ENCODE measurements at regions not wholly inside any gene's neighbourhood (a gene's known extent, or its start where the extent isn't known, plus 50 kb on each side); places are given as distances from the start of the nearest gene placed in this dataset.

DNA sequence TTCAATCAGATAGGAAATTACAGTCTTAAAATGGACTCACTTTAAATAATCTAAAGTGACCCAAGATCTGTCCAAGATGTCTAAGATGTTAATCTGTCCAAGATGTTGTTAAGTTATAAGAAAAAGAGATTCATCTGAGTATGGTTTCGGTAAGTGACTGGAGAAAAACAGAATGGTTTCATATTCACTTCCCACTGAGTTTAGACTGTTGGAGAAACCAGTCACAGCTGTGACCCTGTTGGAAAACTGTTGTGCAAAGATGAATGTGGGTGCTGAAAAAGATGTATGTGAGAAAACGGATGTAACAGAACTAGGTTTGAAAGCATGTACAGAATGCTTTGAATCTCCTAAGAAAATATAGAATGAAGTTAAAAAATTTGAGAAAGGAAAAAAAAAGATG, 325.9 kb downstream of the COL12A1 start:
- H3K36me3 ChIP-seq (replicated peaks), result no peaks in the 10 kb centered on the region
- DNase-seq, result no peak
- H3K27ac ChIP-seq, result peak overlapping the region; percentile 37
- no peaks in the 10 kb centered on the region for H3K27me3 ChIP-seq (replicated peaks)
- H3K4me3 ChIP-seq (ENCODE audit: low read depth, low read length), result no peak overlapping the region
- TF ChIP-seq CTCF (IDR thresholded peaks at IDR 0.05; ENCODE audit: low read depth, low read length, missing control alignments), result no peak
- in situ Hi-C loops (cut with HindIII; ENCODE audit: low pct_ligation_motif_present, low sequenced_read_pairs), result no loop called here

GRCh38 chr6:74879234-74879633, 326.6 kb downstream of the COL12A1 start:
- peak; percentile 61 for DNase-seq
- in situ Hi-C loops (cut with HindIII; ENCODE audit: low pct_ligation_motif_present, low sequenced_read_pairs), result no loop called here
- no peak overlapping the region for H3K4me3 ChIP-seq (ENCODE audit: low read depth, low read length)
- peak overlapping the region; percentile 37 for H3K27ac ChIP-seq
- H3K27me3 ChIP-seq (replicated peaks), result no peaks in the 10 kb centered on the region
- H3K36me3 ChIP-seq (replicated peaks), result no peaks in the 10 kb centered on the region
- TF ChIP-seq CTCF (IDR thresholded peaks at IDR 0.05; ENCODE audit: low read depth, low read length, missing control alignments), result no peak

DNA sequence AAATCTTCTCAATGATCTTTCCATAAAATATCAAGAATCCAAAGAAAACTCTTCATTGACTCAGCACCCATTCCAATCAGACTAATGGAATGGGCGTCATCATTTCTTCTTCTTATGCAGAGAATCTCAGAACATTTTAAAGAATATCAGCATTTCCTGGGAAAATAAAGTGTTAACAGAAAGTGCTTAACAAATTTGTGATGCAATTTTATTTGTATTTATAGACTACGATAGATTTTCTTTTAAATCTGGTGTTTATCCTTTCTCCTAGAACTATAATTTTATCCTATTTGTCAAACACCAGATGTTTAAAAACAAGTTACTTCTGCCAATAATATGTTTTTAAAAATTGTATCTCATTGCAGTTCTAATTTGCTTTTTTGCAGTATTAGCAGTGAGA, 330.7 kb downstream of the COL12A1 start:
- Histone ChIP-seq H3K4me3 (ENCODE audit: low read depth, low read length) (no peak overlapping the region), H3K36me3 (replicated peaks) (no peaks in the 10 kb centered on the region), H3K27ac (no peak overlapping the region), H3K27me3 (replicated peaks) (no peaks in the 10 kb centered on the region)
- no peak for TF ChIP-seq CTCF (IDR thresholded peaks at IDR 0.05; ENCODE audit: low read depth, low read length, missing control alignments)
- in situ Hi-C loops (cut with HindIII; ENCODE audit: low pct_ligation_motif_present, low sequenced_read_pairs), result no loop called here
- DNase-seq, result no peak

- no peak for DNase-seq
- H3K36me3 ChIP-seq (replicated peaks), result no peaks in the 10 kb centered on the region
- TF ChIP-seq CTCF (IDR thresholded peaks at IDR 0.05; ENCODE audit: low read depth, low read length, missing control alignments), result no peak
Observed at GRCh38 chr6:74872754-74873476, 332.9 kb downstream of the COL12A1 start.

GRCh38 chr6:74871757-74872156, 334.1 kb downstream of the COL12A1 start:
- Histone ChIP-seq H3K27me3 (replicated peaks) (no peaks in the 10 kb centered on the region), H3K27ac (no peak overlapping the region), H3K4me3 (ENCODE audit: low read depth, low read length) (no peak overlapping the region), H3K36me3 (replicated peaks) (no peaks in the 10 kb centered on the region)
- in situ Hi-C loops (cut with HindIII; ENCODE audit: low pct_ligation_motif_present, low sequenced_read_pairs), result no loop called here
- peak; percentile 80 for DNase-seq
- TF ChIP-seq CTCF (IDR thresholded peaks at IDR 0.05; ENCODE audit: low read depth, low read length, missing control alignments), result no peak

More at GRCh38 chr6:74872754-74873476, 332.9 kb downstream of the COL12A1 start:
- Histone ChIP-seq H3K4me3 (ENCODE audit: low read depth, low read length) (no peak overlapping the region), H3K27me3 (replicated peaks) (no peaks in the 10 kb centered on the region), H3K27ac (no peak overlapping the region)
- in situ Hi-C loops (cut with HindIII; ENCODE audit: low pct_ligation_motif_present, low sequenced_read_pairs), result no loop called here

DNA sequence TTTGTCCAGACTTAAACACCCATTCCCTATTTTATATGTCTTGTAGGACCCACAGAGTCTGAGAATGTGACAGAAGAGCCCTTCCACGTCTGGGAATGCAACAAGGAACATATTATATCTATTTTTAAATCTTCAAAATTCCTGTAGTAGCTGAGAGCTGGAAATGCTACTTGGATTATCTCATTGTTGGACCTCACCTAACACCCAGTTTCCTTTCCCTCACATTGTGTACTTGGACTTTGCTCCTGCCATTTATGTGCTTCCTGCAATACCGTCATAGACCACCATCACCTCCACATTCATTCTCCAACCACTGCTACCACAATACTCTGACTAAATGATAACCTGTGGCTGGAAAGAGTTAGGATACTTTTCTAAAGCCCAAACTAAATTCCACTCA, 335.4 kb downstream of the COL12A1 start:
- H3K36me3 ChIP-seq (replicated peaks), result no peaks in the 10 kb centered on the region
- peak; percentile 49 for DNase-seq
- H3K27me3 ChIP-seq (replicated peaks), result no peaks in the 10 kb centered on the region
- no peak overlapping the region for H3K27ac ChIP-seq
- no peak overlapping the region for H3K4me3 ChIP-seq (ENCODE audit: low read depth, low read length)
- TF ChIP-seq CTCF (IDR thresholded peaks at IDR 0.05; ENCODE audit: low read depth, low read length, missing control alignments), result peak; percentile 37
- in situ Hi-C loops (cut with HindIII; ENCODE audit: low pct_ligation_motif_present, low sequenced_read_pairs), result no loop called here
